WTC11 (cell line): ENCODE measurements at regions not wholly inside any gene's neighbourhood (a gene's known extent, or its start where the extent isn't known, plus 50 kb on each side); places are given as distances from the start of the nearest gene placed in this dataset.

Experiments
- ATAC-seq: fragments of 200-7000 bp; cut with Tn5 transposase; 2 replicates; pipeline ENCODE4 v1.10.0; 2021; ENCODE audit warnings: mild to moderate bottlenecking, moderate library complexity
- CTCF ChIA-PET: fragments of 300-600 bp; sonication (Branson Sonifier 250); formaldehyde crosslinking; loops from one replicate; lab custom pipeline; 2021; ENCODE audit warnings: antibody characterized with exemption; lab: Charles Lee
- POLR2A ChIA-PET: fragments of 350-600 bp; sonication (Branson Sonifier 250); formaldehyde crosslinking; loops from one replicate; lab custom pipeline; 2021; ENCODE audit warnings: antibody characterized with exemption; lab: Charles Lee
- DNase-seq: peaks from one replicate; pipeline ENCODE4 v3.0.0; 2021; ENCODE audit warnings: low spot score
- H3K27ac Mint-ChIP-seq: 2 replicates; pipeline ENCODE4 v1.8.0; 2021; ENCODE audit warnings: mixed read lengths
- H3K27me3 Mint-ChIP-seq: 2 replicates; pipeline ENCODE4 v1.8.0; 2021; ENCODE audit warnings: low read depth, mild to moderate bottlenecking, moderate library complexity, mixed read lengths
- H3K36me3 Mint-ChIP-seq: 2 replicates; pipeline ENCODE4 v1.8.0; 2021; ENCODE audit warnings: mixed read lengths
- H3K4me1 Mint-ChIP-seq: 2 replicates; pipeline ENCODE4 v1.8.0; 2022; ENCODE audit warnings: mixed read lengths
- H3K4me3 Mint-ChIP-seq: 2 replicates; pipeline ENCODE4 v1.8.0; 2021; ENCODE audit warnings: mild to moderate bottlenecking, moderate library complexity, mixed read lengths
- H3K9me3 Mint-ChIP-seq: 2 replicates; pipeline ENCODE4 v1.8.0; 2021; ENCODE audit warnings: mixed read lengths
- E2F1 ChIP-seq: sonication (generic); formaldehyde crosslinking; IDR thresholded peaks from 2 replicates; pipeline ENCODE4 v1.8.0; 2022; ENCODE audit warnings: mild to moderate bottlenecking, missing genetic modification reagents
- E2F4 ChIP-seq: sonication (generic); formaldehyde crosslinking; IDR thresholded peaks from 2 replicates; pipeline ENCODE4 v1.8.1; 2022; ENCODE audit warnings: low read depth, mild to moderate bottlenecking, moderate library complexity, missing genetic modification reagents, borderline replicate concordance
- ELF4 ChIP-seq: sonication (generic); formaldehyde crosslinking; IDR thresholded peaks from 2 replicates; pipeline ENCODE4 v1.8.1; 2022; ENCODE audit warnings: low read depth, mild to moderate bottlenecking, moderate library complexity, missing genetic modification reagents
- EMX1 ChIP-seq: fragments of 250-450 bp; sonication (Bioruptor Pico); IDR thresholded peaks from 2 replicates; pipeline ENCODE4 v1.8.0; 2021; ENCODE audit warnings: mild to moderate bottlenecking
- ETV6 ChIP-seq: sonication (generic); formaldehyde crosslinking; IDR thresholded peaks from 2 replicates; pipeline ENCODE4 v1.8.1; 2022; ENCODE audit warnings: mild to moderate bottlenecking, missing genetic modification reagents
- IRF2 ChIP-seq: sonication (generic); formaldehyde crosslinking; IDR thresholded peaks from 2 replicates; pipeline ENCODE4 v1.8.0; 2022; ENCODE audit warnings: low read depth, missing genetic modification reagents, borderline replicate concordance
- KAT7 ChIP-seq: sonication (generic); formaldehyde crosslinking; IDR thresholded peaks from 2 replicates; pipeline ENCODE4 v1.8.1; 2023; ENCODE audit warnings: missing genetic modification reagents, mild to moderate bottlenecking, borderline replicate concordance
- MXD4 ChIP-seq: fragments of 250-450 bp; sonication (Bioruptor Pico); IDR thresholded peaks from 2 replicates; pipeline ENCODE4 v1.8.0; 2021; ENCODE audit warnings: mild to moderate bottlenecking, moderate library complexity, borderline replicate concordance
- MYBL2 ChIP-seq: sonication (generic); formaldehyde crosslinking; IDR thresholded peaks from 2 replicates; pipeline ENCODE4 v1.8.1; 2023; ENCODE audit warnings: mild to moderate bottlenecking, moderate library complexity, missing genetic modification reagents
- RORB ChIP-seq: fragments of 250-450 bp; sonication (Bioruptor Pico); IDR thresholded peaks from 2 replicates; pipeline ENCODE4 v1.9.0; 2021; ENCODE audit warnings: mild to moderate bottlenecking
- TCF7 ChIP-seq: sonication (generic); formaldehyde crosslinking; IDR thresholded peaks from 2 replicates; pipeline ENCODE4 v1.8.0; 2022; ENCODE audit warnings: mild to moderate bottlenecking, low read depth, missing genetic modification reagents, moderate library complexity
- TEAD4 ChIP-seq: sonication (generic); formaldehyde crosslinking; IDR thresholded peaks from 2 replicates; pipeline ENCODE4 v1.8.0; 2022; ENCODE audit warnings: mild to moderate bottlenecking, missing genetic modification reagents
- ZBTB43 ChIP-seq: sonication (generic); formaldehyde crosslinking; IDR thresholded peaks from 2 replicates; pipeline ENCODE4 v1.8.1; 2023; ENCODE audit warnings: mild to moderate bottlenecking, missing genetic modification reagents
- ZNF232 ChIP-seq: sonication (generic); formaldehyde crosslinking; IDR thresholded peaks from 2 replicates; pipeline ENCODE4 v1.8.0; 2022; ENCODE audit warnings: mild to moderate bottlenecking, missing genetic modification reagents
- ZNF263 ChIP-seq: sonication (generic); formaldehyde crosslinking; IDR thresholded peaks from 2 replicates; pipeline ENCODE4 v1.8.1; 2022; ENCODE audit warnings: low read depth, mild to moderate bottlenecking, moderate library complexity, missing genetic modification reagents
- ZNF425 ChIP-seq: fragments of 250-450 bp; sonication (Bioruptor Pico); conservative IDR thresholded peaks from 2 replicates; pipeline ENCODE4 v1.9.0; 2021; ENCODE audit warnings: mild to moderate bottlenecking
- TF ChIP-seq, protein P1 (sequence below): sonication (generic); formaldehyde crosslinking; IDR thresholded peaks from 2 replicates; pipeline ENCODE4 v1.8.1; 2023; ENCODE audit warnings: mild to moderate bottlenecking, moderate library complexity, missing genetic modification reagents
- TF ChIP-seq, protein P2 (sequence below): sonication (generic); formaldehyde crosslinking; IDR thresholded peaks from 2 replicates; pipeline ENCODE4 v1.8.0; 2022; ENCODE audit warnings: missing genetic modification reagents
- TF ChIP-seq, protein P3 (sequence below): sonication (generic); formaldehyde crosslinking; conservative IDR thresholded peaks from 2 replicates; pipeline ENCODE4 v1.8.1; 2022; ENCODE audit warnings: mild to moderate bottlenecking, missing genetic modification reagents

DNA sequence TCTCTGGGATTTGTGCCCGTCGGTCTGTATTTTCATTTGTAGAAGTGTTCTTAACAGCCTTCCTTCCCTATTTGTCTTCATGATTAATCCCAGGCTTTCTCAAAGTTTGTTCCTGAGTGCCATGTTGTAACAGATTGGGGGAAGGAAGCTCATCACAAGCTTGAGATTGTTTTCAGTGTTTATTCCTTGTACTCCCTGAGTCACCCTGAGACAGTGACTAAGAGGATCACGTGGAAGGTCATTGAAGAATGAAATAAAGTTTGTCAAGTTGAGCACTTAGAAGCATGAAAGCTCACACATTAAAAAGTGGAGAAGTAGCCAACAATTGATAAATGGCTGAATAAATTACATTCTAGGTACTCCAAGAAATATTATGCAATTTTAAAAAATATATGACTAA, 153.5 kb upstream of the FAM241A start:
- Mint-ChIP-seq H3K9me3 (no peaks in the 10 kb centered on the region), H3K27me3 (no peaks in the 10 kb centered on the region), H3K27ac (no peak overlapping the region), H3K36me3 (no peaks in the 10 kb centered on the region), H3K4me1 (peaks cover 12% of the 10 kb centered on the region), H3K4me3 (no peak overlapping the region)
- CTCF ChIA-PET: no interaction called here
- TF ChIP-seq E2F1 (CRISPR knock-in tag): no peak
- no peak for TF ChIP-seq MYBL2
- no peak for TF ChIP-seq ZNF263
- TF ChIP-seq ZNF425 (CRISPR knock-in tag): no peak
- no peak for TF ChIP-seq ETV6 (CRISPR knock-in tag)
- TF ChIP-seq TCF7: no peak
- TF ChIP-seq KAT7 (CRISPR knock-in tag): no peak
- TF ChIP-seq, protein P1, sequence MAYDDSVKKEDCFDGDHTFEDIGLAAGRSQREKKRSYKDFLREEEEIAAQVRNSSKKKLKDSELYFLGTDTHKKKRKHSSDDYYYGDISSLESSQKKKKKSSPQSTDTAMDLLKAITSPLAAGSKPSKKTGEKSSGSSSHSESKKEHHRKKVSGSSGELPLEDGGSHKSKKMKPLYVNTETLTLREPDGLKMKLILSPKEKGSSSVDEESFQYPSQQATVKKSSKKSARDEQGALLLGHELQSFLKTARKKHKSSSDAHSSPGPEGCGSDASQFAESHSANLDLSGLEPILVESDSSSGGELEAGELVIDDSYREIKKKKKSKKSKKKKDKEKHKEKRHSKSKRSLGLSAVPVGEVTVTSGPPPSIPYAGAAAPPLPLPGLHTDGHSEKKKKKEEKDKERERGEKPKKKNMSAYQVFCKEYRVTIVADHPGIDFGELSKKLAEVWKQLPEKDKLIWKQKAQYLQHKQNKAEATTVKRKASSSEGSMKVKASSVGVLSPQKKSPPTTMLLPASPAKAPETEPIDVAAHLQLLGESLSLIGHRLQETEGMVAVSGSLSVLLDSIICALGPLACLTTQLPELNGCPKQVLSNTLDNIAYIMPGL (CRISPR knock-in tag): no peak
- no peak for TF ChIP-seq RORB (CRISPR knock-in tag)
- no peak for TF ChIP-seq TEAD4
- TF ChIP-seq, protein P2, sequence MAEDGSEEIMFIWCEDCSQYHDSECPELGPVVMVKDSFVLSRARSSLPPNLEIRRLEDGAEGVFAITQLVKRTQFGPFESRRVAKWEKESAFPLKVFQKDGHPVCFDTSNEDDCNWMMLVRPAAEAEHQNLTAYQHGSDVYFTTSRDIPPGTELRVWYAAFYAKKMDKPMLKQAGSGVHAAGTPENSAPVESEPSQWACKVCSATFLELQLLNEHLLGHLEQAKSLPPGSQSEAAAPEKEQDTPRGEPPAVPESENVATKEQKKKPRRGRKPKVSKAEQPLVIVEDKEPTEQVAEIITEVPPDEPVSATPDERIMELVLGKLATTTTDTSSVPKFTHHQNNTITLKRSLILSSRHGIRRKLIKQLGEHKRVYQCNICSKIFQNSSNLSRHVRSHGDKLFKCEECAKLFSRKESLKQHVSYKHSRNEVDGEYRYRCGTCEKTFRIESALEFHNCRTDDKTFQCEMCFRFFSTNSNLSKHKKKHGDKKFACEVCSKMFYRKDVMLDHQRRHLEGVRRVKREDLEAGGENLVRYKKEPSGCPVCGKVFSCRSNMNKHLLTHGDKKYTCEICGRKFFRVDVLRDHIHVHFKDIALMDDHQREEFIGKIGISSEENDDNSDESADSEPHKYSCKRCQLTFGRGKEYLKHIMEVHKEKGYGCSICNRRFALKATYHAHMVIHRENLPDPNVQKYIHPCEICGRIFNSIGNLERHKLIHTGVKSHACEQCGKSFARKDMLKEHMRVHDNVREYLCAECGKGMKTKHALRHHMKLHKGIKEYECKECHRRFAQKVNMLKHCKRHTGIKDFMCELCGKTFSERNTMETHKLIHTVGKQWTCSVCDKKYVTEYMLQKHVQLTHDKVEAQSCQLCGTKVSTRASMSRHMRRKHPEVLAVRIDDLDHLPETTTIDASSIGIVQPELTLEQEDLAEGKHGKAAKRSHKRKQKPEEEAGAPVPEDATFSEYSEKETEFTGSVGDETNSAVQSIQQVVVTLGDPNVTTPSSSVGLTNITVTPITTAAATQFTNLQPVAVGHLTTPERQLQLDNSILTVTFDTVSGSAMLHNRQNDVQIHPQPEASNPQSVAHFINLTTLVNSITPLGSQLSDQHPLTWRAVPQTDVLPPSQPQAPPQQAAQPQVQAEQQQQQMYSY (CRISPR knock-in tag): no peak
- TF ChIP-seq, protein P3, sequence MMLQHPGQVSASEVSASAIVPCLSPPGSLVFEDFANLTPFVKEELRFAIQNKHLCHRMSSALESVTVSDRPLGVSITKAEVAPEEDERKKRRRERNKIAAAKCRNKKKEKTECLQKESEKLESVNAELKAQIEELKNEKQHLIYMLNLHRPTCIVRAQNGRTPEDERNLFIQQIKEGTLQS (CRISPR knock-in tag): no peak
- no peak for TF ChIP-seq ZNF232
- no peak for TF ChIP-seq IRF2 (CRISPR knock-in tag)
- no peak for TF ChIP-seq E2F4 (CRISPR knock-in tag)
- TF ChIP-seq MXD4 (CRISPR knock-in tag): no peak
- TF ChIP-seq ELF4: no peak
- no peak for TF ChIP-seq EMX1 (CRISPR knock-in tag)
- TF ChIP-seq ZBTB43: no peak
- POLR2A ChIA-PET: no interaction called here
- no peak for DNase-seq
- no peak for ATAC-seq
